Parathyroid adenoma (tissue), 2 donors: ENCODE measurements at regions not wholly inside any gene's neighbourhood (a gene's known extent, or its start where the extent isn't known, plus 50 kb on each side); places are given as distances from the start of the nearest gene placed in this dataset.

Experiments
- H2AFZ ChIP-seq: fragments of 300-600 bp; sonication (generic); one replicate; pipeline ENCODE4 v1.7.0; 2017; ENCODE audit warnings: antibody characterized with exemption, mild to moderate bottlenecking
- H3K27ac ChIP-seq: fragments of 300-600 bp; sonication (generic); one replicate; pipeline ENCODE4 v1.7.0; 2017
- H3K27me3 ChIP-seq: fragments of 300-600 bp; sonication (generic); one replicate; pipeline ENCODE4 v1.7.0; 2017; ENCODE audit warnings: low read length; ENCODE audit not compliant: control insufficient read depth, insufficient read depth
- H3K36me3 ChIP-seq: fragments of 300-600 bp; sonication (generic); one replicate; pipeline ENCODE4 v1.7.0; 2017; ENCODE audit warnings: low read length; ENCODE audit not compliant: control insufficient read depth, insufficient read depth
- H3K4me1 ChIP-seq: fragments of 300-600 bp; sonication (generic); one replicate; pipeline ENCODE4 v1.7.0; 2017; ENCODE audit warnings: control low read depth
- H3K4me2 ChIP-seq: fragments of 300-600 bp; sonication (generic); one replicate; pipeline ENCODE4 v1.7.0; 2017; ENCODE audit warnings: low read length
- H3K4me3 ChIP-seq: fragments of 300-600 bp; sonication (generic); one replicate; pipeline ENCODE4 v1.7.0; 2017; ENCODE audit warnings: low read depth, low read length
- H3K79me2 ChIP-seq: fragments of 300-600 bp; sonication (generic); one replicate; pipeline ENCODE4 v1.7.0; 2017; ENCODE audit warnings: control low read depth
- H3K9ac ChIP-seq: fragments of 300-600 bp; sonication (generic); one replicate; pipeline ENCODE4 v1.7.0; 2017; ENCODE audit warnings: mild to moderate bottlenecking
- H3K9me3 ChIP-seq: fragments of 300-600 bp; sonication (generic); one replicate; pipeline ENCODE4 v1.7.0; 2017; ENCODE audit warnings: low read length; ENCODE audit not compliant: control insufficient read depth
- TF ChIP-seq, protein P1 (sequence below): fragments of 300-600 bp; sonication (generic); IDR thresholded peaks from one replicate; pipeline ENCODE4 v1.7.0; 2017; ENCODE audit warnings: antibody characterized with exemption, mild to moderate bottlenecking
- donor health status: primary hyperparathyroidism.

DNA sequence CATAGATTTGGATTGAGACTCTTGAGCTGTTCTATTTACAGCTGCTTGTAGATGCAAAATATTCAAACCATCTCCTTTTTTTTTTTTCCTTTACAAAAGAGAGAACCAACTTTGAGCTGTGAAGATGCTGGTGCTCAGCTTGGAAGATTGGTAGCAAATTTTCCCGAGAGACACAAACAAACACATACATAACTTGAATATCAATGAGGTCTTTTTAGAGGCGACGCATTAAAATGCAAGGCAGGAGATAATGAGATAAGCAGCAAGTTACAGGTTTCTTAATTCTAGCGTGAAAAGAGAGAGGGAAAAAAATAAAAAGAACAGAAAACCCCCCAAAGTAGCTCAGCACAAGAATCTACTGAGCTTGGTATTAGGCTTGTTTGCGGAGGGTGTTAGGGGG, 247.0 kb upstream of the SORL1-AS1 start:
- Histone ChIP-seq H3K9ac (no peak overlapping the region), H3K27me3 (no peaks in the 10 kb centered on the region), H2AFZ (no peak overlapping the region), H3K4me3 (no peak overlapping the region), H3K4me1 (no peaks in the 10 kb centered on the region), H3K36me3 (no peaks in the 10 kb centered on the region), H3K4me2 (no peak overlapping the region), H3K27ac (no peak overlapping the region), H3K79me2 (no peaks in the 10 kb centered on the region), H3K9me3 (no peaks in the 10 kb centered on the region)
- TF ChIP-seq, protein P1, sequence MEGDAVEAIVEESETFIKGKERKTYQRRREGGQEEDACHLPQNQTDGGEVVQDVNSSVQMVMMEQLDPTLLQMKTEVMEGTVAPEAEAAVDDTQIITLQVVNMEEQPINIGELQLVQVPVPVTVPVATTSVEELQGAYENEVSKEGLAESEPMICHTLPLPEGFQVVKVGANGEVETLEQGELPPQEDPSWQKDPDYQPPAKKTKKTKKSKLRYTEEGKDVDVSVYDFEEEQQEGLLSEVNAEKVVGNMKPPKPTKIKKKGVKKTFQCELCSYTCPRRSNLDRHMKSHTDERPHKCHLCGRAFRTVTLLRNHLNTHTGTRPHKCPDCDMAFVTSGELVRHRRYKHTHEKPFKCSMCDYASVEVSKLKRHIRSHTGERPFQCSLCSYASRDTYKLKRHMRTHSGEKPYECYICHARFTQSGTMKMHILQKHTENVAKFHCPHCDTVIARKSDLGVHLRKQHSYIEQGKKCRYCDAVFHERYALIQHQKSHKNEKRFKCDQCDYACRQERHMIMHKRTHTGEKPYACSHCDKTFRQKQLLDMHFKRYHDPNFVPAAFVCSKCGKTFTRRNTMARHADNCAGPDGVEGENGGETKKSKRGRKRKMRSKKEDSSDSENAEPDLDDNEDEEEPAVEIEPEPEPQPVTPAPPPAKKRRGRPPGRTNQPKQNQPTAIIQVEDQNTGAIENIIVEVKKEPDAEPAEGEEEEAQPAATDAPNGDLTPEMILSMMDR = no peak

DNA sequence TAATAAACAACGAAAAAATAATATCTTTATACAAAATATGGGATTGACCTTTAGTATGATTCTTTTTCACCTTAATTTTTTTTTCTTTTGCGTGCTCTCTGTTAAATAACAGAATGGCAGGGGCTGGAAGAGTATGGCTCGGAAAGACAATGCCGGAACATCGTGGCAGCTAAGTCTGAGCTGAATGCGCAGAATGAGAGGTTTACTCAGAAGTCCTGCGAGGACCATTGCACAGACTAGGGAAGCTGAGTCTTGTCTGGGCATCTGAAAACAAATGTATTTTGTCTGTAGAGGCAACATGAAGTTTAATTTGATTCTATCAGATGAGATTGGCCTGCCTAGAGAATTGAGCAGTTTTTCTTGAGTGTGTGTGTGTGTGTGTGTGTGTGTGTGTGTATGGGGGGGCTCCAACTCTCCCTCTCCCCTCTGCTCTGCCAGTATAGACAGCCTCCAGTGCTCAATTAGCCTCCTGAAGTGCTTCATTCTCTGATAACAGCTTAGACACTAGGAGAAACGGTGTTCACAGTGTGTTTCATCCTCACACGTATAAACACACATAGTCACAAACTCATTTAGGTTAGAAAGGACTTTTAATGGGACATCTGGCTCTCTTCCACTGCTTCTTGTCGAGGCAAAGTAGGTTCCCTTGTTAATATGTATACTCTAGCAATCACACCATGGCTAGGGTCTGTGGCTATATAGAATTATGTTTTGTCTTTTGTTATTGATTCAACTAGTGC, 244.3 kb upstream of the SORL1-AS1 start:
- Histone ChIP-seq H3K79me2 (no peaks in the 10 kb centered on the region), H3K4me3 (no peak overlapping the region), H3K36me3 (no peaks in the 10 kb centered on the region), H3K27me3 (no peaks in the 10 kb centered on the region), H2AFZ (no peak overlapping the region), H3K9me3 (no peaks in the 10 kb centered on the region), H3K27ac (no peak overlapping the region), H3K9ac (no peak overlapping the region), H3K4me1 (no peaks in the 10 kb centered on the region), H3K4me2 (no peak overlapping the region)
- TF ChIP-seq, protein P1 = no peak

DNA sequence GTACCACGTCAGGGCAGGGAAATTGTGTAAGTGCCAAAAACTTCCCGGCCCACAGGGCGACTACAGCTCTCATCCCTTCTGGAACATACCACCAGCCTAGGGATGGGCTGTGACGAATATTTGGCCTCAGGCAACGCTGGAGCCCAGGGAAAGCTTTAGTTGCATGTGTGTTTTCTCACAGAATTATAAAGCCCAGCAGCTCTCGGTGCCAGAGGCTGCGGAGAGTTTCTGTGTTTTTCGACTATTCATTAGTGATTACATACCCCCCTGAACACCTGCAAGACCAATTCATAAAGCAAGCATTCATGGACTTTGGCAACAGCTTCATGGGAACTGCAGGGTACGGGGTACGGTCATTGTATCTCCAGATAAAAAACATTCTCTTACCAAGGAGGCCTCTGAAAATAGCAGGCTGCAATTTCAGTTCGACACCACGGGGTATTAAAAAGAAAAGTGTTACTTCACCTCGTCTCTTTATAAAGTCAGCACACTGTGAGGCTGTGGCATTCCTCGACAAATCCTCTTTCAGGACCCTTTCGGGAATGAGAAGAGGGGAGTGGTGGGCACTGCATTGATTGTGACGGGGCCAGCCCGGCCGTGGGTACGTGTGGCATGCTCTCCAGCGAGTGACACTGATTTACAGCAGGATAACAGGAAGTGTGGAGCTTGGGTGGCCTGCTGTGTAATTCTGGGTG, 243.6 kb upstream of the SORL1-AS1 start:
- TF ChIP-seq, protein P1 = no peak

DNA sequence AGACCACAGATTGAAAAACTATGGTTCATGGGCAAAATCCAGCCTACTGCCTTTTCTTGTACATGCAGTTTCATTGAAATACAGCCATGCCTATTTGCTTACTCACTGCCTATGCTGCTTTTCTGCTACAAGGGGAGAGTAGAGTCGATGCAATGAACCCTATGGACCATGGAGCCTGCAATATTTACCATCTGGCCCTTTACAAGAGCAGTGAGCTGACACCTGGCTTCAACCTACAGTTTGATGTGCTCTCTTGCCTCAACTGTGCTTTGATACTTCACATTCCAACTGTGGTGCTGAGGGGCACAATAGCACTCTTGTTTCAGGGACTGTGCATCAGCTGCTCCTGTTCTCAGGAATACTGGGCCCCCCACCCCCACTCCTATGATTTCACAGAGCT, 239.5 kb upstream of the SORL1-AS1 start:
- Histone ChIP-seq H3K4me1 (peaks cover 6% of the 10 kb centered on the region), H3K9me3 (no peaks in the 10 kb centered on the region), H3K4me2 (no peak overlapping the region), H3K27me3 (no peaks in the 10 kb centered on the region), H3K79me2 (no peaks in the 10 kb centered on the region), H2AFZ (no peak overlapping the region), H3K36me3 (no peaks in the 10 kb centered on the region), H3K27ac (no peak overlapping the region), H3K4me3 (no peak overlapping the region), H3K9ac (no peak overlapping the region)
- TF ChIP-seq, protein P1 = no peak

More for the DNA sequence above, 243.6 kb upstream of the SORL1-AS1 start:
- Histone ChIP-seq H3K9ac (no peak overlapping the region), H3K36me3 (no peaks in the 10 kb centered on the region), H3K79me2 (no peaks in the 10 kb centered on the region), H3K4me2 (no peak overlapping the region), H2AFZ (no peak overlapping the region), H3K27me3 (no peaks in the 10 kb centered on the region), H3K4me3 (no peak overlapping the region), H3K4me1 (no peaks in the 10 kb centered on the region), H3K27ac (no peak overlapping the region), H3K9me3 (no peaks in the 10 kb centered on the region)
